IPS-20b (cell line): ENCODE measurements at regions not wholly inside any gene's neighbourhood (a gene's known extent, or its start where the extent isn't known, plus 50 kb on each side); places are given as distances from the start of the nearest gene placed in this dataset.

Experiments used
- H3K27ac ChIP-seq: one replicate; pipeline ENCODE4 v1.5.1; 2013; ENCODE audit warnings: low read length
- H3K27me3 ChIP-seq: 2 replicates; pipeline ENCODE4 v1.6.1; 2013; ENCODE audit warnings: mild to moderate bottlenecking, low read length, inconsistent platforms; ENCODE audit not compliant: insufficient read depth
- H3K36me3 ChIP-seq: 2 replicates; pipeline ENCODE4 v1.6.1; 2013; ENCODE audit warnings: low read depth, mild to moderate bottlenecking, inconsistent platforms, low read length, moderate library complexity; ENCODE audit not compliant: insufficient read depth
- H3K4me1 ChIP-seq: 2 replicates; pipeline ENCODE4 v1.6.1; 2013; ENCODE audit warnings: mild to moderate bottlenecking, control low read depth, inconsistent platforms, low read length, moderate library complexity; ENCODE audit not compliant: insufficient read depth
- H3K4me3 ChIP-seq: 2 replicates; pipeline ENCODE4 v1.5.1; 2013; ENCODE audit warnings: mild to moderate bottlenecking, low read length, inconsistent platforms
- H3K9ac ChIP-seq: 2 replicates; pipeline ENCODE4 v1.6.1; 2013; ENCODE audit warnings: low read depth, mild to moderate bottlenecking, inconsistent platforms, low read length, moderate library complexity
- H3K9me3 ChIP-seq: 2 replicates; pipeline ENCODE4 v1.6.1; 2013; ENCODE audit warnings: mild to moderate bottlenecking, low read depth, low read length, inconsistent platforms; ENCODE audit not compliant: insufficient read depth

GRCh38 chr1:239952348-239953308, 139.1 kb upstream of the FMN2 start:
- Histone ChIP-seq H3K36me3 (no peaks in the 10 kb centered on the region), H3K27me3 (no peaks in the 10 kb centered on the region), H3K27ac (no peak overlapping the region), H3K9me3 (no peaks in the 10 kb centered on the region), H3K9ac (no peak overlapping the region), H3K4me3 (no peak overlapping the region), H3K4me1 (no peaks in the 10 kb centered on the region)

GRCh38 chr1:239954836-239955235, 136.8 kb upstream of the FMN2 start:
- H3K27ac ChIP-seq, result no peak overlapping the region
- H3K4me1 ChIP-seq, result no peaks in the 10 kb centered on the region
- no peak overlapping the region for H3K4me3 ChIP-seq
- no peaks in the 10 kb centered on the region for H3K27me3 ChIP-seq
- H3K9me3 ChIP-seq, result no peaks in the 10 kb centered on the region
- no peak overlapping the region for H3K9ac ChIP-seq
- no peaks in the 10 kb centered on the region for H3K36me3 ChIP-seq

GRCh38 chr1:239955431-239955830, 136.3 kb upstream of the FMN2 start:
- H3K36me3 ChIP-seq, result no peaks in the 10 kb centered on the region
- no peaks in the 10 kb centered on the region for H3K9me3 ChIP-seq
- H3K9ac ChIP-seq, result no peak overlapping the region
- H3K4me3 ChIP-seq, result no peak overlapping the region
- no peaks in the 10 kb centered on the region for H3K4me1 ChIP-seq
- H3K27ac ChIP-seq, result no peak overlapping the region
- no peaks in the 10 kb centered on the region for H3K27me3 ChIP-seq

- Histone ChIP-seq H3K9me3 (no peaks in the 10 kb centered on the region), H3K27me3 (no peaks in the 10 kb centered on the region), H3K4me1 (no peaks in the 10 kb centered on the region), H3K4me3 (no peak overlapping the region), H3K9ac (no peak overlapping the region), H3K27ac (no peak overlapping the region), H3K36me3 (no peaks in the 10 kb centered on the region)
These were observed 135.4 kb upstream of the FMN2 start for GRCh38 chr1:239956263-239956662.

GRCh38 chr1:239958063-239958462, 133.6 kb upstream of the FMN2 start:
- Histone ChIP-seq H3K27me3 (no peaks in the 10 kb centered on the region), H3K4me3 (no peak overlapping the region), H3K9ac (no peak overlapping the region), H3K9me3 (no peaks in the 10 kb centered on the region), H3K4me1 (no peaks in the 10 kb centered on the region), H3K36me3 (no peaks in the 10 kb centered on the region), H3K27ac (no peak overlapping the region)

- no peaks in the 10 kb centered on the region for H3K36me3 ChIP-seq
- H3K27me3 ChIP-seq, result no peaks in the 10 kb centered on the region
- no peaks in the 10 kb centered on the region for H3K9me3 ChIP-seq
- no peak overlapping the region for H3K9ac ChIP-seq
- no peak overlapping the region for H3K27ac ChIP-seq
- no peak overlapping the region for H3K4me3 ChIP-seq
- H3K4me1 ChIP-seq, result no peaks in the 10 kb centered on the region
These were observed 131.3 kb upstream of the FMN2 start for GRCh38 chr1:239960366-239960765.

GRCh38 chr1:239963856-239964255, 127.8 kb upstream of the FMN2 start:
- H3K9me3 ChIP-seq, result no peaks in the 10 kb centered on the region
- H3K4me3 ChIP-seq, result no peak overlapping the region
- no peaks in the 10 kb centered on the region for H3K36me3 ChIP-seq
- no peaks in the 10 kb centered on the region for H3K27me3 ChIP-seq
- H3K9ac ChIP-seq, result no peak overlapping the region
- no peaks in the 10 kb centered on the region for H3K4me1 ChIP-seq
- H3K27ac ChIP-seq, result no peak overlapping the region

- no peak overlapping the region for H3K9ac ChIP-seq
- no peaks in the 10 kb centered on the region for H3K36me3 ChIP-seq
- H3K4me3 ChIP-seq, result no peak overlapping the region
- H3K9me3 ChIP-seq, result peaks cover 37% of the 10 kb centered on the region
- H3K27me3 ChIP-seq, result no peaks in the 10 kb centered on the region
- H3K27ac ChIP-seq, result no peak overlapping the region
- H3K4me1 ChIP-seq, result no peaks in the 10 kb centered on the region
These were observed 115.3 kb upstream of the FMN2 start for GRCh38 chr1:239976130-239976968.

- Histone ChIP-seq H3K4me3 (no peak overlapping the region), H3K9me3 (peaks cover 47% of the 10 kb centered on the region), H3K27ac (no peak overlapping the region), H3K36me3 (no peaks in the 10 kb centered on the region), H3K9ac (no peak overlapping the region), H3K4me1 (no peaks in the 10 kb centered on the region), H3K27me3 (no peaks in the 10 kb centered on the region)
These were observed 114.3 kb upstream of the FMN2 start for GRCh38 chr1:239977416-239977815.

GRCh38 chr1:239979456-239979855, 112.2 kb upstream of the FMN2 start:
- Histone ChIP-seq H3K36me3 (no peaks in the 10 kb centered on the region), H3K27me3 (no peaks in the 10 kb centered on the region), H3K4me3 (no peak overlapping the region), H3K27ac (no peak overlapping the region), H3K9ac (no peak overlapping the region), H3K9me3 (peaks cover 68% of the 10 kb centered on the region), H3K4me1 (no peaks in the 10 kb centered on the region)

GRCh38 chr1:239982762-239983161, 108.9 kb upstream of the FMN2 start:
- Histone ChIP-seq H3K4me3 (no peak overlapping the region), H3K36me3 (no peaks in the 10 kb centered on the region), H3K27ac (no peak overlapping the region), H3K27me3 (no peaks in the 10 kb centered on the region), H3K9ac (no peak overlapping the region), H3K9me3 (peaks cover 85% of the 10 kb centered on the region), H3K4me1 (no peaks in the 10 kb centered on the region)

- Histone ChIP-seq H3K36me3 (no peaks in the 10 kb centered on the region), H3K4me3 (no peak overlapping the region), H3K4me1 (no peaks in the 10 kb centered on the region), H3K9ac (no peak overlapping the region), H3K27ac (no peak overlapping the region), H3K27me3 (no peaks in the 10 kb centered on the region), H3K9me3 (peaks cover 64% of the 10 kb centered on the region)
These were observed 106.6 kb upstream of the FMN2 start for GRCh38 chr1:239985044-239985443.
